ENCODE measurements at regions not wholly inside any gene's neighbourhood (a gene's known extent, or its start where the extent isn't known, plus 50 kb on each side); places are given as distances from the start of the nearest gene placed in this dataset.

DNA sequence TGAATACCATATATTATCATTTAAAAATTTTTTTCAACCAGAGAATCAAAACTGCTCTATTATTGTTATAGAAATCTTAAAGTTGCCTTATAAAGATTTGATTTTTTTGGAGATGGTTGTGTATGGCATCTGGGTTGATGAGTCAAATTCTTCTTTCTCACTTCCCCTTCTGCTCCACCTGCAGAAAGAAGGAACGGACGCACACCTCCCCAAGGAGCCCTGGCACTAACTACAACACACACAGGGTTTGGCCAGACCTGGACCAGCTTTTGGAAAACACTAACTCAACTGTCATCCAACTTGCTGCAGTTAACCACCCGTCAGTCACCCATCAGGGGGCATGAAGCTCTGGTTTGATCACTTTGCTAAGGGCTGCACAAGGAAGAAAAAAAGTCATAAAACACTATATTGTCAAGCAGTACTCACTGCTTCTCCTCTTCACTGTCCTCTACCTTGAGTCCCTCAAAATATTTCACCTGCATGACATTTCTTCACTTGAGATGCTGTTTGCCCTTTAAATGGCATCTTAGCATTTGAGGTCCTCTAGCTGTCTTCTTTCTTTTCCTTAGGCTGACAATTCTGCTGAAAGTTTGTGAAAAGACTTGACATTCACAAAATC, 266.7 kb upstream of the PHF14 start:
- Histone ChIP-seq H2AFZ (ENCODE audit: low read depth, low read length) (no peak overlapping the region), H3K27me3 (ENCODE audit: insufficient read depth, low read length) (no peaks in the 10 kb centered on the region), H3K4me3 (ENCODE audit: low read length) (no peak overlapping the region), H3K4me1 (ENCODE audit: insufficient read depth, low read length) (no peaks in the 10 kb centered on the region), H3K36me3 (ENCODE audit: insufficient read depth, low read length) (no peaks in the 10 kb centered on the region), H3K9me3 (ENCODE audit: low read length) (no peaks in the 10 kb centered on the region)

DNA sequence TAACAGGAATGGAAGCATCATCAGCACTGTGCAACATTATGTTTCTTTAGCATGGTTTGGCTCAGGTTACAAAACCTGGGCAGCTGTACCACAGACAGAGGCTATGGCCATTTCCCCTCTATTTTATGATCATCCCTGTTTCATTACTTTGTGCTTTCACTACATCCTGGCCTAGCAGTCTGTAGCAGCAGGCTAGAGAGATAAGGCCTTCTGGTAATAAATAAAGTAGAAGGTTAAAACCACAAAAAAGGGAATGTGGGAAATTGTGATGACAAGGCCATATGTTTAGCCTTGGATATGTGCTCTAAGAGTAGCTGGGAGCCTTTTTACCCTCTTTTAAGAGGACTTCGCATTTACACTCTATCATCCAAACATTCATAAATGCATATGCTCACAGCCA, 266.2 kb upstream of the PHF14 start:
- Histone ChIP-seq H3K27me3 (ENCODE audit: insufficient read depth, low read length) (no peaks in the 10 kb centered on the region), H3K4me1 (ENCODE audit: insufficient read depth, low read length) (no peaks in the 10 kb centered on the region), H3K9me3 (ENCODE audit: low read length) (no peaks in the 10 kb centered on the region), H3K4me3 (ENCODE audit: low read length) (no peak overlapping the region), H3K36me3 (ENCODE audit: insufficient read depth, low read length) (no peaks in the 10 kb centered on the region), H2AFZ (ENCODE audit: low read depth, low read length) (no peak overlapping the region)

DNA sequence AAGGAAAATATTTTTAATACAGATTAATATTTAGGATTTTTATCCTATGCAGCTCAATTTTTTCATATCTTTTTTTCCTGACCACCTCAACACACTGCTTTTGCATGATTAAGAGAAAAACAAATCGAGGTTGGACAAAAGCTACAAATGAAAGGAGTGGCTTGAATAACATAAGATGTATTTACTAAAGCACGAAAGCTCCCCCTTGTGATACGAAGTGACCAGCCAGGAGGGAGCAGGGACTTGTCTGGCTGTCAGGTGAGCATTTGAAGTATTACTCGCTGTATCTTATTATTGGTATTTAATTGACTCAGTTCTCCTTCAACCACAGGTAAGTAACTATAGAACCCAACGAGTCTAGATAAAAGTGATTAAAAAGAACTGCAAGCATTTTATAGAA, 265.2 kb upstream of the PHF14 start:
- Histone ChIP-seq H3K4me3 (ENCODE audit: low read length) (no peak overlapping the region), H3K27me3 (ENCODE audit: insufficient read depth, low read length) (no peaks in the 10 kb centered on the region), H3K36me3 (ENCODE audit: insufficient read depth, low read length) (no peaks in the 10 kb centered on the region)

DNA sequence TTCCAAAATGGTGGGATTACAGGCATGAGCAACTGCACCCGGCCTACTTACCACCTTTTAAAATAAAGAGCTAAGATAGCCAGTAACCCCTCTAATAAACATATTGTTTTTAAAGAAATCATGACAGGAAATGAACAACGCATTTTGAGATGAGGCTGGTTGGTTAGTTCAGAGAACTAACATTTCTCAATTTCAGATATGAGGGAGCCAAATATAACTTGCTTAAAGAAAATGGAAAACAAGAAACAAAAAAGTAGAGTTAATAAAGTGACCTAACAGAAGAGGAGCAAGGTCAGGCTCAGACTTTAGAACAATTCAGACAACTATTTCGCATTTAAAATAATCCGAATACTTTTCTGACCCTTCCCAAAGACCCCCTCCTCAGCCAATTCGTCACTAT, 254.9 kb upstream of the PHF14 start:
- no peaks in the 10 kb centered on the region for H3K36me3 ChIP-seq (ENCODE audit: insufficient read depth, low read length)
- H3K4me3 ChIP-seq (ENCODE audit: low read length), result no peak overlapping the region
- H3K27me3 ChIP-seq (ENCODE audit: insufficient read depth, low read length), result no peaks in the 10 kb centered on the region
- no peak overlapping the region for H2AFZ ChIP-seq (ENCODE audit: low read depth, low read length)
- no peaks in the 10 kb centered on the region for H3K4me1 ChIP-seq (ENCODE audit: insufficient read depth, low read length)
- H3K9me3 ChIP-seq (ENCODE audit: low read length), result no peaks in the 10 kb centered on the region

More for the DNA sequence above, 265.2 kb upstream of the PHF14 start:
- H3K9me3 ChIP-seq (ENCODE audit: low read length), result no peaks in the 10 kb centered on the region
- no peaks in the 10 kb centered on the region for H3K4me1 ChIP-seq (ENCODE audit: insufficient read depth, low read length)
- H2AFZ ChIP-seq (ENCODE audit: low read depth, low read length), result no peak overlapping the region

DNA sequence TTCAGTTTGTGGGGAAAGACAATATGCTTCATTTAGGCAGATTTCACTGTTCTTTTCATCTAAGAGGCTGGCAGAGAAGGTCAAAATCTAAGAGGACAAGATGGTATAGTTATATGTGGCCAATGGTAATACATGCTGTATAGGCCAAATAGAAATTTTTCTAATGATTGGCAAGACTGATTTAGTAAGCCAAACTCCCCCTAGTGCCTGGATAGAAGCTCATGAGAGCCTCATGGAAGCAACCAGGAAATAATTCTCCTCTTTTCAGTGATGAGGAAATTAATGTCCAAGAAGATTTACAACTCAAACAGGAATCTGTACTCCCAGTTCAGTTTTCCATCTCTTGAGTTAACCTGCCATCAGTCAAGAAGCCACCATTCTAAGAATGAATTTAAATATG, 253.6 kb upstream of the PHF14 start:
- no peak overlapping the region for H3K4me3 ChIP-seq (ENCODE audit: low read length)
- no peaks in the 10 kb centered on the region for H3K36me3 ChIP-seq (ENCODE audit: insufficient read depth, low read length)
- no peak overlapping the region for H2AFZ ChIP-seq (ENCODE audit: low read depth, low read length)
- H3K4me1 ChIP-seq (ENCODE audit: insufficient read depth, low read length), result no peaks in the 10 kb centered on the region
- H3K27me3 ChIP-seq (ENCODE audit: insufficient read depth, low read length), result no peaks in the 10 kb centered on the region
- H3K9me3 ChIP-seq (ENCODE audit: low read length), result no peaks in the 10 kb centered on the region

DNA sequence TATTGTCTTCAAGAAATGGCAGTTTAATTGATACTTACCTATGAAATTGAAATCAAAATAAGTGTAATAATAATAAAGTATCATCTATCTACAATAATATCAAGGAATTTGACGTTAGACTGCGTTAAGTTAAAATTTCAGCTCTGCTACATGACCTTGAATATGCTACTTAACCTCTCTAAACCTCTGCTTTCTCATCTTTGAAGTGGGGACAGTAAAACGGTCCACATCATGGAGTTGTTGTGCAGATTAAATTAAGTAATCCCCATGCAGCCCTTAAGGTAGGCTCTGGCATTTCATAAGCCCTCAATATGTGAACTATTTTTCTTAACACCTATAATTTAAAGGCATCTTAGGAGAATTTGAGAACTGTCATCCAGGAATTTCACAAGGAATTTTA, 252.4 kb upstream of the PHF14 start:
- Histone ChIP-seq H3K4me3 (ENCODE audit: low read length) (no peak overlapping the region), H3K9me3 (ENCODE audit: low read length) (no peaks in the 10 kb centered on the region), H3K4me1 (ENCODE audit: insufficient read depth, low read length) (no peaks in the 10 kb centered on the region), H3K36me3 (ENCODE audit: insufficient read depth, low read length) (no peaks in the 10 kb centered on the region), H2AFZ (ENCODE audit: low read depth, low read length) (no peak overlapping the region), H3K27me3 (ENCODE audit: insufficient read depth, low read length) (no peaks in the 10 kb centered on the region)

DNA sequence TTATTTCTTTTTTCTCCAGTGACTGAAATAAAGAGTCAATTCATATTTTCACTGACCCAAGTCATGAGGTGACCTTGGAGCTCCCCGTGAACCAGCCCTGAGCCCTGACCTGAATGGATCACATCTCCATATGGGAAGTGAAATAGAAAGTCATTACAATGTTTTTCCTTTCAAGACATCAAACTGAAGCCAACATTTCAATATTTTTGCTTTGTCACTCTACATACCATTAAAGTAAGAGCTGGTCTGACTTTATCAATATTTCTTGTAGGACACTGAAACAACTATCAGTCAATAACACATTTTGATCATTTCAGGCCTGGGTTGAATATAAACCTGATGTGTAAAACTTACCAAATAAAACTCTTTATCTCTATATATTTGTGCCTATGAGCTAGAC, 249.8 kb upstream of the PHF14 start:
- H3K4me3 ChIP-seq (ENCODE audit: low read length), result no peak overlapping the region
- no peaks in the 10 kb centered on the region for H3K27me3 ChIP-seq (ENCODE audit: insufficient read depth, low read length)
- no peaks in the 10 kb centered on the region for H3K4me1 ChIP-seq (ENCODE audit: insufficient read depth, low read length)
- no peaks in the 10 kb centered on the region for H3K9me3 ChIP-seq (ENCODE audit: low read length)
- no peaks in the 10 kb centered on the region for H3K36me3 ChIP-seq (ENCODE audit: insufficient read depth, low read length)
- H2AFZ ChIP-seq (ENCODE audit: low read depth, low read length), result no peak overlapping the region

DNA sequence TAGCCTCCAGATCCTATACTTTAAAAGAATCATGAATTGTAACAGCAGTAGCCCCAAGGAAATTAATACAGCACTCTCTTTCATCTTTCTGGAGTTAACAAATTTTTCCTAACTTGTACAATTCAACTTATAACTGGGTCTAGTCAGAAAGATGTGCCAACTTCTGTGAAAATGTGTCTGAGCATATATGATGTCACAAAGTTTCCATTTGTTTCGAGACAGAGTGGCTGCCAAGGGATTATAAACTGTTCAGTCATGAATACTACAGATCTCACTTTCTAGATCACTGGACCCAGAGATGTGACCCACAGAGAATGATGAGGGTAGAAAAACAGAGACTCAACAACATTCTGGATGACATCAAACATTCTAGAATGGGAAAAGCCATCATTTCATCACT, 249.2 kb upstream of the PHF14 start:
- H3K4me3 ChIP-seq (ENCODE audit: low read length), result no peak overlapping the region
- no peaks in the 10 kb centered on the region for H3K27me3 ChIP-seq (ENCODE audit: insufficient read depth, low read length)
- no peaks in the 10 kb centered on the region for H3K9me3 ChIP-seq (ENCODE audit: low read length)
- no peak overlapping the region for H2AFZ ChIP-seq (ENCODE audit: low read depth, low read length)
- H3K4me1 ChIP-seq (ENCODE audit: insufficient read depth, low read length), result no peaks in the 10 kb centered on the region
- no peaks in the 10 kb centered on the region for H3K36me3 ChIP-seq (ENCODE audit: insufficient read depth, low read length)

DNA sequence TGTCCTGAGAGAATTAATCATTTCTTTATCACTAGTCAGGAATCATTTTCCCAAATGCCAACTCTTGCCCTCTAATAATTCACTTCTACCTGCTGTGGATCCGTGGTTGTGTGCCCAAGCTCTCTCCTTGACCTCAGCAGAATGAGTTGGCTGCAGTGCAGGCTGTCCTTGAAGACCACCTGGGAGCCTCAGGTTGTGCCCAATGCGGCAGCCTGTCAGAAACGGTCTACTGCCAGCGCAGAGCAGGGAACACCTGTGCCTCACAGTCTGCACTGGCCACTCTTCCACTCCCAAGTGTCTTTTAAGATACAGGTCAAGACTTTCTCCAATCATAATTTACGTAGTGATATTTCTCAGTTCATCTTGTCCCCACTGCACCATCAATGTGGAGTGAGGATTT, 246.0 kb upstream of the PHF14 start:
- Histone ChIP-seq H3K36me3 (ENCODE audit: insufficient read depth, low read length) (no peaks in the 10 kb centered on the region), H2AFZ (ENCODE audit: low read depth, low read length) (no peak overlapping the region)

DNA sequence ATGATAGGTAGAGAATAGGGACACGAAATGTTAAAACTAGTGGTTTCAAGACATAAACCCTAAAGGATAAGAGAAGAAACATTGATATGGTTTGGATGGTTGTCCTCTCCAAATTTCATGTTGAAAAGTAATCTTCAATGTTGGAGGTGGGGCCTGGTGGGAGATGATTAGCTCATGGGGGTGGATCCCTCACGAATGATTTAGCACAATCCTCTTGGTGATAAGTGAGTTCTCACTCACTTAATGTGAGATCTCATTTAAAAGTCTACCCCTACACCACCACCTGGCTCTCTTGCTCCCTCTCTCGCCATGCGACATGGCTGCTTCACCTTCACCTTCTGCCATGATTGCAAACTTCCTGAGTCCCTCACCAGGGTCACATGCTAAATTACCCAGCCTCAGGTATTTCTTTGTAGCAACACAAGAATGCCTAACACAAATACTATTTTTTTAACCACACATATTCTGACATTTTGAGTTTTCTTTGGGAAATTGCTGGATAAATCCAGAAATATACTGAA, 242.4 kb upstream of the PHF14 start:
- no peaks in the 10 kb centered on the region for H3K27me3 ChIP-seq (ENCODE audit: insufficient read depth, low read length)
- no peaks in the 10 kb centered on the region for H3K9me3 ChIP-seq (ENCODE audit: low read length)
- H3K36me3 ChIP-seq (ENCODE audit: insufficient read depth, low read length), result no peaks in the 10 kb centered on the region
- no peak overlapping the region for H3K4me3 ChIP-seq (ENCODE audit: low read length)
- H3K4me1 ChIP-seq (ENCODE audit: insufficient read depth, low read length), result no peaks in the 10 kb centered on the region
- H2AFZ ChIP-seq (ENCODE audit: low read depth, low read length), result no peak overlapping the region

More for the DNA sequence above, 246.0 kb upstream of the PHF14 start:
- Histone ChIP-seq H3K4me3 (ENCODE audit: low read length) (no peak overlapping the region), H3K9me3 (ENCODE audit: low read length) (no peaks in the 10 kb centered on the region), H3K4me1 (ENCODE audit: insufficient read depth, low read length) (no peaks in the 10 kb centered on the region), H3K27me3 (ENCODE audit: insufficient read depth, low read length) (no peaks in the 10 kb centered on the region)

DNA sequence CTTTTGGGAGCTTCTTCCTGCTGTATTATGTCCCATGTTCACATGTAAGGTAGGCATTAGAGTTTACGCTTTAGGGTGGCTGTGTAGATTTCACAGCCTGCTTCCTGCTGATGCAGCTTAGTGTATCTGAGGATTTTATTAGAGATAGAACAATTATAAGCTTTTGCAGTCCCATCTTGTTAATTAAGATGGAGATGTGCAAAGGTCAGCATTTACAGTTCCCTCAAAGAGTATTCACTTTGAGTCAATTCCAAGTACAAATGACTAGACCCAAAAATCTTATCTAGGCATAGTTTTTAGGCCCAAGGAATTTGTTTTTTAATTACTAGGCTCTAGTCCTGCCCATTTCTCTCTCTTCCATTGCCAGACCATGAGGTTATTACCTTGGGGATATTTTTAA, 239.9 kb upstream of the PHF14 start:
- H2AFZ ChIP-seq (ENCODE audit: low read depth, low read length), result no peak overlapping the region
- no peaks in the 10 kb centered on the region for H3K4me1 ChIP-seq (ENCODE audit: insufficient read depth, low read length)
- no peak overlapping the region for H3K4me3 ChIP-seq (ENCODE audit: low read length)
- no peaks in the 10 kb centered on the region for H3K36me3 ChIP-seq (ENCODE audit: insufficient read depth, low read length)
- H3K9me3 ChIP-seq (ENCODE audit: low read length), result no peaks in the 10 kb centered on the region
- H3K27me3 ChIP-seq (ENCODE audit: insufficient read depth, low read length), result no peaks in the 10 kb centered on the region

DNA sequence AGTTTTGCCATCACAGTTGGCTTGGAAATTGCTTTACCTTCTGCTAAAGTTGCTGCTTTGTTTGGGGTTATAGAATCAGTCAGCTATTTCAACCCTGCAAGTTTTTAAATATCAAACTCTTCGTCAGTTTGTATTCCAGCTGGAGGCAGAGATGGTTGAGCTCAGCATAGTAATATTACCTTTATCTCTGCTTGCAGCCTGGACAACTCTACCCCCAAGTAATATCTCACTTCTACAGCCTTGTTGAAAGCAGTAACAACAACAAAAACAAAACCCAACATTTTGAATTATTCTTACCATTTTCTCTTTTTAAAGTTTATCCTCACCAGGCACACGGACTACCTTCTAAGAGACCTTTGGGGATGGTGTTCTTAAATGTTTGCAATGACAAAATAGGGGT, 239.1 kb upstream of the PHF14 start:
- Histone ChIP-seq H3K36me3 (ENCODE audit: insufficient read depth, low read length) (no peaks in the 10 kb centered on the region), H3K27me3 (ENCODE audit: insufficient read depth, low read length) (no peaks in the 10 kb centered on the region), H3K9me3 (ENCODE audit: low read length) (no peaks in the 10 kb centered on the region), H3K4me1 (ENCODE audit: insufficient read depth, low read length) (no peaks in the 10 kb centered on the region), H2AFZ (ENCODE audit: low read depth, low read length) (no peak overlapping the region), H3K4me3 (ENCODE audit: low read length) (no peak overlapping the region)

DNA sequence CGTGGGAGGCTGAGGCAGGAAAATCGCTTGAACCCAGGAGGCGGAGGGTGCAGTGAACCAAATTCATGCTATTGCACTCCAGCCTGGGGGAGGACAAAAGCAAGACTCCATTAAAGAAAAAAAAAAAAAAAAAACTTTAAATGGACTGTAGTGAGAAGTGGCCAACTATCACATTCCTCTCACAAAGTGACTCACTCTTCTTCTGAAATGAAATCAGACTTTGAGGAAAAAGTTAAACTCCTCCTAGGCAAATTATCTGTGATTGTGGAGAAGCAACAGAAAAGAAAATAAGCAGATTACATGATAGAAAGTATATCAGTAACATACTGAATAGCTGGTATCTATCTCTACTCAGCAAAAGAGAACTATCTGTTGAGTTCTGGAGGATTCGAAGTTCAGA, 234.3 kb upstream of the PHF14 start:
- Histone ChIP-seq H3K27me3 (ENCODE audit: insufficient read depth, low read length) (no peaks in the 10 kb centered on the region), H3K9me3 (ENCODE audit: low read length) (no peaks in the 10 kb centered on the region), H3K36me3 (ENCODE audit: insufficient read depth, low read length) (no peaks in the 10 kb centered on the region), H2AFZ (ENCODE audit: low read depth, low read length) (no peak overlapping the region), H3K4me1 (ENCODE audit: insufficient read depth, low read length) (no peaks in the 10 kb centered on the region), H3K4me3 (ENCODE audit: low read length) (no peak overlapping the region)

DNA sequence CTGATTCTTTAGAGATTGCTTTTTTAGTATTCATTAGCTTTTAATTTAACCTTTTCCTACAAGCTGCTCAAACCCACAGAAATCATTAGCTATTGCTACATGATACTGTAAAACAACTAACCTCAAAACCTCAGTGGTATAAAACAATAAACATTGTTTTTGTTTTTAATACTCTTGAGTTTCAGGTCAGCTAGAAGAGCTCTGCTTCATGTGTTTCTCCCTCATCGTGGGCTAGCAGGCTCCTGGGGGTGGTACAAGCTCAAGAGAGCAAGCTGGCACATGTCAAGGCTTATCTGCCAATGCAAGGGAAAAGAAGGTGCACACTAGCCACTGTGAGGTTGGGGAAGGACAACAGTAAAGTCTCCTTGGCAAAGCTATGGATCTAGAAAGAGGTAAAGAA, 232.9 kb upstream of the PHF14 start:
- H3K4me1 ChIP-seq (ENCODE audit: insufficient read depth, low read length), result no peaks in the 10 kb centered on the region
- no peaks in the 10 kb centered on the region for H3K9me3 ChIP-seq (ENCODE audit: low read length)
- H3K36me3 ChIP-seq (ENCODE audit: insufficient read depth, low read length), result no peaks in the 10 kb centered on the region
- no peak overlapping the region for H3K4me3 ChIP-seq (ENCODE audit: low read length)
- H3K27me3 ChIP-seq (ENCODE audit: insufficient read depth, low read length), result no peaks in the 10 kb centered on the region
- no peak overlapping the region for H2AFZ ChIP-seq (ENCODE audit: low read depth, low read length)

All from neuron (in vitro differentiated cells).